ENCODE measurements at regions not wholly inside any gene's neighbourhood (a gene's known extent, or its start where the extent isn't known, plus 50 kb on each side); places are given as distances from the start of the nearest gene placed in this dataset.

DNA sequence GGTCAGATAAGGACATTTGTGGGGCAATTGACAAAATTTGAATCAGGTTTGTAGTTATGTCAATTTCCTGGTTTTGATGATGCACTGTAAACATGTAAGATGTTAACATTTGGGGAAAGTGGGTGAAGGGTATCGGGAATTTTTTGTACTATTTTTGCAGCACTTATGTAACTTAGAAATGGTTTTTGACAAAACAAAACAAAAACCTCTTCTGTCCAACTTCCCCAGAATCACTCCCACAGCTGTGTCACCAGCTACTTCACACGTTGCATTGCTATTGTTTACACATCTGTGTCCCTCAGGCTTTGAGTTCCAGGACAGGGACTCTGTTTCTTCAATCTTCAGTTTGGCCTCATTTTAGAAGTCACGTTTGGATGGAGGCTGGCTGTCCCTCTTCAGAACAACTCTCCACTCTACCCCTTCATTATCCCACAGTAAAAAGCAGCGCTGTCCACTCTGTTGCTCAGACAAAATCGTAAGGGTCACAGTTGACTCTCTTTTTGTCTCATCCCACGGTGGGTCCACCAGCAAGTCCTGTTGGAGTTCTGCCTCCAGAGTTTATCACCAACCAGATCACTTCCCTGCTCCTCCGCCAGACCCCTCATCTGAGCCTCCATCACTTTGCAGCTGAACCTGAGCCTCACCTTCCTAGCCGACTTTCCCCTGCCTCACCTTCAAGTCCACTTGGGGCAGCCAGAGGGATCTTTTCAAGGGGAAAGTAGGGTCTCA is 63.2 kb downstream of the NENF start:
- Mint-ChIP-seq H3K27ac (no peak overlapping the region), H3K4me1 (no peaks in the 10 kb centered on the region), H3K9me3 (ENCODE audit: low read depth) (no peaks in the 10 kb centered on the region), H3K27me3 (no peaks in the 10 kb centered on the region), H3K36me3 (ENCODE audit: low read depth) (no peaks in the 10 kb centered on the region), H3K4me3 (no peak overlapping the region)
- DNase-seq = no peak
- CTCF ChIA-PET = interaction anchor here (0.6 kb wide), 1 partner anchor 18 kb away, joined by 5 read pairs; no protein-coding TSS in a partner anchor
- POLR2A ChIA-PET = no interaction called here
- intact Hi-C loops (cut with DNase I, micrococcal nuclease) = no loop called here
- ATAC-seq = no peak

DNA sequence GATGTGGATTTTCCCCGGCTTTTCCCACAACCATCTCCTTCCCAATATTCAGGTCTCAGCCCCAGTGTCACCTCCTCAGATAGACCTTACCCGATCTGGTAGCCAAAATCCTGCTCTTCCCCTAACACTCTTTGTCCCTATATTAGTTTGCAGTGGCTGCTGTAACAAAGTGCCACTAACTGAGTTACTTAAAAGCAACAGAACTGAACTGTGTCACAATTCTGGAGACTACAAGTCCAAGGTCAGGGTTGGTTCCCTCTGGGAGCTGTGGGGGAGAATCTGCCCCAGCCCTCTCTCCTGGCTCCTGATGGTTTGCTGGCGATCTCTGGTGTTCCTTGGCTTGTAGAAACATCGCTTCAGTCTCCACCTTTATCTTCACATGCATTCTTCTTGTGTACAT is 64.0 kb downstream of the NENF start:
- intact Hi-C loops (cut with DNase I, micrococcal nuclease) = no loop called here
- ATAC-seq = no peak
- no peak for DNase-seq

GRCh38 chr1:212497553-212497952 is 64.8 kb downstream of the NENF start:
- CTCF ChIA-PET = interaction anchor here (0.6 to 2.2 kb wide), 3 partner anchors 20 to 412 kb away, joined by 3 to 7 read pairs (median 3); no protein-coding TSS in a partner anchor
- POLR2A ChIA-PET = no interaction called here

More for the DNA sequence above, 64.0 kb downstream of the NENF start:
- no peaks in the 10 kb centered on the region for H3K27me3 Mint-ChIP-seq
- no peaks in the 10 kb centered on the region for H3K9me3 Mint-ChIP-seq (ENCODE audit: low read depth)
- ChIA-PET POLR2A (no interaction called here), CTCF (interaction anchor here (2.2 kb wide), 1 partner anchor 19 kb away, joined by 7 read pairs; no protein-coding TSS in a partner anchor)
- H3K4me3 Mint-ChIP-seq = no peak overlapping the region
- no peaks in the 10 kb centered on the region for H3K4me1 Mint-ChIP-seq
- H3K27ac Mint-ChIP-seq = no peak overlapping the region
- no peaks in the 10 kb centered on the region for H3K36me3 Mint-ChIP-seq (ENCODE audit: low read depth)

GRCh38 chr1:212498283-212499040 is 65.7 kb downstream of the NENF start:
- no peak overlapping the region for H3K4me3 Mint-ChIP-seq
- H3K27me3 Mint-ChIP-seq = no peaks in the 10 kb centered on the region
- H3K9me3 Mint-ChIP-seq (ENCODE audit: low read depth) = no peaks in the 10 kb centered on the region
- ChIA-PET POLR2A (no interaction called here), CTCF (interaction anchor here (0.6 to 2.2 kb wide), 6 partner anchors 17 to 99 kb away, joined by 3 to 7 read pairs (median 3); no protein-coding TSS in a partner anchor)
- no peaks in the 10 kb centered on the region for H3K4me1 Mint-ChIP-seq
- ATAC-seq (no peak), DNase-seq (no peak)
- no peak overlapping the region for H3K27ac Mint-ChIP-seq
- intact Hi-C loops (cut with DNase I, micrococcal nuclease) = no loop called here
- no peaks in the 10 kb centered on the region for H3K36me3 Mint-ChIP-seq (ENCODE audit: low read depth)

More at GRCh38 chr1:212497553-212497952, 64.8 kb downstream of the NENF start:
- no peaks in the 10 kb centered on the region for H3K36me3 Mint-ChIP-seq (ENCODE audit: low read depth)
- ATAC-seq (no peak), DNase-seq (no peak)
- H3K27me3 Mint-ChIP-seq = no peaks in the 10 kb centered on the region
- no peaks in the 10 kb centered on the region for H3K4me1 Mint-ChIP-seq
- H3K9me3 Mint-ChIP-seq (ENCODE audit: low read depth) = no peaks in the 10 kb centered on the region
- H3K4me3 Mint-ChIP-seq = no peak overlapping the region
- intact Hi-C loops (cut with DNase I, micrococcal nuclease) = no loop called here
- no peak overlapping the region for H3K27ac Mint-ChIP-seq

- Mint-ChIP-seq H3K9me3 (ENCODE audit: low read depth) (no peaks in the 10 kb centered on the region), H3K27ac (no peak overlapping the region), H3K36me3 (ENCODE audit: low read depth) (no peaks in the 10 kb centered on the region), H3K27me3 (peaks cover under 1% of the 10 kb centered on the region), H3K4me3 (no peak overlapping the region), H3K4me1 (no peaks in the 10 kb centered on the region)
- no peak for ATAC-seq
- intact Hi-C loops (cut with DNase I, micrococcal nuclease) = no loop called here
- ChIA-PET CTCF (interaction anchor here (1.0 to 1.4 kb wide), 2 partner anchors 23 to 50 kb away, joined by 3 to 4 read pairs; no protein-coding TSS in a partner anchor), POLR2A (no interaction called here)
- no peak for DNase-seq
Observed at GRCh38 chr1:212500351-212500750, 67.6 kb downstream of the NENF start.

GRCh38 chr1:212500983-212501382 is 68.3 kb downstream of the NENF start:
- intact Hi-C loops (cut with DNase I, micrococcal nuclease) = no loop called here
- H3K27ac Mint-ChIP-seq = no peak overlapping the region
- no peaks in the 10 kb centered on the region for H3K4me1 Mint-ChIP-seq
- no peak for ATAC-seq
- H3K36me3 Mint-ChIP-seq (ENCODE audit: low read depth) = no peaks in the 10 kb centered on the region
- DNase-seq = no peak
- POLR2A ChIA-PET = no interaction called here
- no peak overlapping the region for H3K4me3 Mint-ChIP-seq
- peaks cover 2% of the 10 kb centered on the region for H3K27me3 Mint-ChIP-seq
- no peaks in the 10 kb centered on the region for H3K9me3 Mint-ChIP-seq (ENCODE audit: low read depth)
- CTCF ChIA-PET = interaction anchor here (0.6 to 1.4 kb wide), 3 partner anchors 24 to 51 kb away, joined by 3 to 4 read pairs (median 3); no protein-coding TSS in a partner anchor

GRCh38 chr1:212503714-212504113 is 71.0 kb downstream of the NENF start:
- Mint-ChIP-seq H3K27ac (no peak overlapping the region), H3K9me3 (ENCODE audit: low read depth) (no peaks in the 10 kb centered on the region), H3K4me3 (no peak overlapping the region), H3K4me1 (no peaks in the 10 kb centered on the region), H3K27me3 (peaks cover 2% of the 10 kb centered on the region), H3K36me3 (ENCODE audit: low read depth) (no peaks in the 10 kb centered on the region)
- CTCF ChIA-PET = interaction anchor here (0.7 to 1.4 kb wide), 4 partner anchors 9 to 690 kb away, joined by 3 to 4 read pairs (median 4); no protein-coding TSS in a partner anchor
- DNase-seq (no peak), ATAC-seq (no peak)
- intact Hi-C loops (cut with DNase I, micrococcal nuclease) = no loop called here
- POLR2A ChIA-PET = no interaction called here

- Mint-ChIP-seq H3K27ac (no peak overlapping the region), H3K9me3 (ENCODE audit: low read depth) (no peaks in the 10 kb centered on the region), H3K27me3 (peaks cover 2% of the 10 kb centered on the region), H3K36me3 (ENCODE audit: low read depth) (no peaks in the 10 kb centered on the region), H3K4me1 (no peaks in the 10 kb centered on the region), H3K4me3 (no peak overlapping the region)
- DNase-seq (peak; percentile 27), ATAC-seq (no peak)
- intact Hi-C loops (cut with DNase I, micrococcal nuclease) = no loop called here
- ChIA-PET POLR2A (no interaction called here), CTCF (interaction anchor here (0.7 to 1.4 kb wide), 3 partner anchors 8 to 690 kb away, joined by 3 to 4 read pairs (median 3); no protein-coding TSS in a partner anchor)
Observed at GRCh38 chr1:212504171-212504803, 71.6 kb downstream of the NENF start.

GRCh38 chr1:212506666-212507065 is 73.9 kb downstream of the NENF start:
- POLR2A ChIA-PET = no interaction called here
- no peaks in the 10 kb centered on the region for H3K4me1 Mint-ChIP-seq
- intact Hi-C loops (cut with DNase I, micrococcal nuclease) = no loop called here
- H3K36me3 Mint-ChIP-seq (ENCODE audit: low read depth) = no peaks in the 10 kb centered on the region
- CTCF ChIA-PET = interaction anchor here (0.6 to 0.7 kb wide), 5 partner anchors 13 to 126 kb away, joined by 3 read pairs; no protein-coding TSS in a partner anchor
- H3K27ac Mint-ChIP-seq = no peak overlapping the region
- H3K4me3 Mint-ChIP-seq = no peak overlapping the region
- DNase-seq (no peak), ATAC-seq (no peak)
- H3K9me3 Mint-ChIP-seq (ENCODE audit: low read depth) = no peaks in the 10 kb centered on the region
- H3K27me3 Mint-ChIP-seq = peaks cover 10% of the 10 kb centered on the region

DNA sequence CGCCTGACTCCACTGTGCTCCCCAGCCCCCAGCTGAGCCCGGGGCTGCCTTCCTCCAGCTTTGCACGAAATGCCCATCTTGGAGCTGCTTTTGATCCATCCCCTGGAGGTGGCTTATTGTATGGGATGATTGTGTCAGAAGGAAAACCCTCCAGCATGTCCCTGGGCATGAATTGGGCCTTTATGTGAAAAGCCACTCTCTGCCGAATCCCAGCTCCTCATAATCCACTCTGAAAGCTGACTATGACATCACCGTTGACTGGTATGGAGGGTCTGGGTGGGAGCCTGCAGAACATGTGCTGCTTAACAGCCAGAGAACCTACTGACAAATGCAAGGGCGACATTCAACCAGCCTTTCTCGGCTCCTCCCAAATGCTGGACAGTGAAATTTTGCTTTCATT is 74.6 kb downstream of the NENF start:
- no peak overlapping the region for H3K4me3 Mint-ChIP-seq
- DNase-seq = no peak
- ATAC-seq = no peak
- H3K27me3 Mint-ChIP-seq = peaks cover 13% of the 10 kb centered on the region
- H3K9me3 Mint-ChIP-seq (ENCODE audit: low read depth) = no peaks in the 10 kb centered on the region
- no peaks in the 10 kb centered on the region for H3K4me1 Mint-ChIP-seq
- H3K27ac Mint-ChIP-seq = no peak overlapping the region
- no peaks in the 10 kb centered on the region for H3K36me3 Mint-ChIP-seq (ENCODE audit: low read depth)
- intact Hi-C loops (cut with DNase I, micrococcal nuclease) = no loop called here
- ChIA-PET CTCF (interaction anchor here (0.6 to 0.7 kb wide), 2 partner anchors 51 to 126 kb away, joined by 3 read pairs; no protein-coding TSS in a partner anchor), POLR2A (no interaction called here)

GRCh38 chr1:212512816-212513559 is 80.3 kb downstream of the NENF start:
- Mint-ChIP-seq H3K4me1 (peaks cover 5% of the 10 kb centered on the region), H3K36me3 (ENCODE audit: low read depth) (no peaks in the 10 kb centered on the region), H3K27ac (no peak overlapping the region), H3K27me3 (peaks cover 46% of the 10 kb centered on the region), H3K9me3 (ENCODE audit: low read depth) (no peaks in the 10 kb centered on the region), H3K4me3 (no peak overlapping the region)
- ATAC-seq (peak; percentile 48), DNase-seq (no peak)
- ChIA-PET CTCF (interaction anchor here (0.6 to 1.7 kb wide), 4 partner anchors 10 to 518 kb away, joined by 3 to 4 read pairs (median 4); no protein-coding TSS in a partner anchor), POLR2A (interaction anchor here (0.6 to 0.7 kb wide), 2 partner anchors 122 to 252 kb away, joined by 3 to 4 read pairs; no protein-coding TSS in a partner anchor)
- intact Hi-C loops (cut with DNase I, micrococcal nuclease) = no loop called here
